Fibroblast of lung (primary cell): ENCODE measurements at regions not wholly inside any gene's neighbourhood (a gene's known extent, or its start where the extent isn't known, plus 50 kb on each side); places are given as distances from the start of the nearest gene placed in this dataset.

ENCODE experiments used
- DNase-seq, 2 donors: peaks; one replicate each; pipeline versions ENCODE4 v3.0.0 to v3.0.0-alpha.2; 2010; ENCODE audit warnings: low read depth in 2 of 2
- H2AFZ ChIP-seq: 2 replicates; pipeline ENCODE4 v1.5.1; 2012; ENCODE audit warnings: low read length, control low read depth, inconsistent platforms
- H3K27ac ChIP-seq: 2 replicates; pipeline ENCODE4 v1.5.1; 2011; ENCODE audit warnings: low read length, control low read depth; ENCODE audit not compliant: insufficient read depth
- H3K27me3 ChIP-seq: 2 replicates; pipeline ENCODE4 v1.5.1; 2011; ENCODE audit warnings: mild to moderate bottlenecking, low read length; ENCODE audit not compliant: control insufficient read depth, insufficient read depth
- H3K36me3 ChIP-seq: 2 replicates; pipeline ENCODE4 v1.5.1; 2011; ENCODE audit warnings: low read length; ENCODE audit not compliant: control insufficient read depth, insufficient read depth
- H3K4me1 ChIP-seq: 2 replicates; pipeline ENCODE4 v1.5.1; 2011; ENCODE audit warnings: low read length; ENCODE audit not compliant: control insufficient read depth, insufficient read depth; ENCODE audit errors: extremely low read depth
- H3K4me2 ChIP-seq: 2 replicates; pipeline ENCODE4 v1.5.1; 2011; ENCODE audit warnings: low read length, control low read depth; ENCODE audit not compliant: insufficient read depth; ENCODE audit errors: extremely low read depth
- H3K4me3 ChIP-seq, 4 experiments: fragments of 200-600 bp in 1 of 4; sonication (generic) in 1 of 4; replicated peaks in 1 of 4; 2 replicates each; pipeline ENCODE4 v1.5.1; 2011 to 2016; ENCODE audit warnings: low read length in 4 of 4, low read depth in 3 of 4, mild to moderate bottlenecking in 3 of 4, control low read depth in 2 of 4, inconsistent platforms in 1 of 4, mixed read lengths in 1 of 4; ENCODE audit not compliant: insufficient read depth in 1 of 4; ENCODE audit errors: control extremely low read depth in 1 of 4
- H3K79me2 ChIP-seq: 2 replicates; pipeline ENCODE4 v1.5.1; 2012; ENCODE audit warnings: mild to moderate bottlenecking, low read length, inconsistent platforms; ENCODE audit not compliant: control insufficient read depth, insufficient read depth
- H3K9ac ChIP-seq: 2 replicates; pipeline ENCODE4 v1.5.1; 2011; ENCODE audit warnings: mild to moderate bottlenecking, low read length, control low read depth; ENCODE audit not compliant: insufficient read depth
- H3K9me3 ChIP-seq: 2 replicates; pipeline ENCODE4 v1.5.1; 2012; ENCODE audit warnings: low read depth, low read length; ENCODE audit not compliant: control insufficient read depth, insufficient read depth
- H4K20me1 ChIP-seq: 2 replicates; pipeline ENCODE4 v1.5.1; 2011; ENCODE audit warnings: low read length; ENCODE audit not compliant: control insufficient read depth, insufficient read depth; ENCODE audit errors: extremely low read depth
- CTCF ChIP-seq, 2 donors: IDR thresholded peaks in 1 of 2; conservative IDR thresholded peaks in 1 of 2; 1 replicate in 1 of 2; 2 replicates in 1 of 2; pipeline ENCODE4 v1.5.1; 2011 to 2012; ENCODE audit warnings: low read length in 2 of 2, control low read depth in 1 of 2, inconsistent platforms in 1 of 2, low read depth in 1 of 2, mild to moderate bottlenecking in 1 of 2
- EZH2 ChIP-seq: IDR thresholded peaks from 2 replicates; pipeline ENCODE4 v1.5.1; 2012; ENCODE audit warnings: low read length, control low read depth, mild to moderate bottlenecking; ENCODE audit errors: missing control alignments

DNA sequence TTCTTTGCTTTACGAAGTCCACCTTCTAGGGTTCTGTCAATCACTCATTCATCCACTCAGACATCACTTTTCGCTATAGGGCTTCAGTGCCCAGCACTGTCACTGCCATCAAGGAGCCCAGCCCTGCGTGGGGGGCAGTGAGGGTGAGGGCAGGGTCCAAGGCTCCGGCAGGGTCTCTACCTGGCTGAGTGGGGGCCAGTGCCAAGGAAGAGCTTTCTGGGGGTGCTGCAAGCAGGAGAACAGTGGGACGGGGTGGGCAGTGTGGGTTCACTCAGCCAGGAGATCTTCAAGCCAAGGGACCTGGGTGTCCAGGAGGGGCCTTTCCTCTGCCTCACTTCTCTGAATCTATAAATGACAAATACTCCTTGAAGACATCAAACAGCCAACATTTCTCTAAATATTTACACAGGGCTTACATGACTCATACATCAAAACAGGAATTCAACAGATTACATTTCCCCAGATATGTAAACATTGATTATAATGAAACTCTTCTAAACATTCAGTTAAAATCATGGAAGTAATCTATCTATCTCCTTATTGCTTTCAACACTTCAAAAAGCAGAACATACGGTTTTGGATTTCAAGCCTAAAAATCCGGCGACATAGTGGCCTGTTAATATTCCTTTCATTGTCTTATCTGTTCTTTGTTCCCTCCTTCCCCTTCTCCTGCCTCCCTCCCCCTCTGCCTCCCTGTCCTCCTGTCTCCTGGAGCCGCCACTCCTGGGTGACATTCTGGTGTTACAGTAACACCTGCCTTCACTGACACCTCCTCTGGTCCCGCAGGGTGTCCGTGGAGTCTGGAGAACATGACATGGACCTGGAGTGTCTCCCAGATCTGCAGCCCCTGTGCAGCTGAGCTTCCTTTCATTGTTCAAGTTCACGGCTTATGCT is 94.4 kb upstream of the ADRA2C start:
- H3K79me2 ChIP-seq = no peaks in the 10 kb centered on the region
- H3K9me3 ChIP-seq = no peaks in the 10 kb centered on the region
- H4K20me1 ChIP-seq = no peaks in the 10 kb centered on the region
- H3K36me3 ChIP-seq = no peaks in the 10 kb centered on the region
- H3K9ac ChIP-seq = no peak overlapping the region
- H2AFZ ChIP-seq = no peak overlapping the region
- H3K27me3 ChIP-seq = no peaks in the 10 kb centered on the region
- H3K27ac ChIP-seq = no peak overlapping the region
- no peak for TF ChIP-seq CTCF (conservative IDR thresholded peaks at IDR 0.05 in 1 of 2, IDR thresholded peaks at IDR 0.05 in 1 of 2; ENCODE audit: low read depth in 1 of 2, low read length in 2 of 2)
- no peak for TF ChIP-seq EZH2
- no peak overlapping the region for H3K4me2 ChIP-seq
- DNase-seq = peak in 1 of 2 donors; percentile 26
- H3K4me3 ChIP-seq = no peak overlapping the region
- no peaks in the 10 kb centered on the region for H3K4me1 ChIP-seq

- H3K36me3 ChIP-seq = no peaks in the 10 kb centered on the region
- no peaks in the 10 kb centered on the region for H3K4me1 ChIP-seq
- no peaks in the 10 kb centered on the region for H3K79me2 ChIP-seq
- TF ChIP-seq EZH2 = no peak
- no peak for TF ChIP-seq CTCF (conservative IDR thresholded peaks at IDR 0.05 in 1 of 2, IDR thresholded peaks at IDR 0.05 in 1 of 2; ENCODE audit: low read depth in 1 of 2, low read length in 2 of 2)
- H3K4me3 ChIP-seq = no peak overlapping the region
- H3K9ac ChIP-seq = no peak overlapping the region
- H3K27ac ChIP-seq = no peak overlapping the region
- DNase-seq = no peak
- H4K20me1 ChIP-seq = no peaks in the 10 kb centered on the region
- no peaks in the 10 kb centered on the region for H3K27me3 ChIP-seq
- H3K4me2 ChIP-seq = no peak overlapping the region
- no peaks in the 10 kb centered on the region for H3K9me3 ChIP-seq
- no peak overlapping the region for H2AFZ ChIP-seq
Observed at GRCh38 chr4:3670521-3671519, 95.4 kb upstream of the ADRA2C start.

- Histone ChIP-seq H3K4me1 (no peaks in the 10 kb centered on the region), H3K36me3 (no peaks in the 10 kb centered on the region), H3K9me3 (no peaks in the 10 kb centered on the region), H3K4me3 (no peak overlapping the region), H3K4me2 (no peak overlapping the region), H3K27me3 (no peaks in the 10 kb centered on the region), H2AFZ (no peak overlapping the region), H3K79me2 (no peaks in the 10 kb centered on the region), H3K27ac (no peak overlapping the region), H4K20me1 (no peaks in the 10 kb centered on the region), H3K9ac (no peak overlapping the region)
- no peak for DNase-seq
- TF ChIP-seq EZH2 = no peak
- TF ChIP-seq CTCF (conservative IDR thresholded peaks at IDR 0.05 in 1 of 2, IDR thresholded peaks at IDR 0.05 in 1 of 2; ENCODE audit: low read depth in 1 of 2, low read length in 2 of 2) = no peak
Observed at GRCh38 chr4:3669553-3669949, 96.6 kb upstream of the ADRA2C start.
